ENCODE measurements at regions not wholly inside any gene's neighbourhood (a gene's known extent, or its start where the extent isn't known, plus 50 kb on each side); places are given as distances from the start of the nearest gene placed in this dataset.

DNA sequence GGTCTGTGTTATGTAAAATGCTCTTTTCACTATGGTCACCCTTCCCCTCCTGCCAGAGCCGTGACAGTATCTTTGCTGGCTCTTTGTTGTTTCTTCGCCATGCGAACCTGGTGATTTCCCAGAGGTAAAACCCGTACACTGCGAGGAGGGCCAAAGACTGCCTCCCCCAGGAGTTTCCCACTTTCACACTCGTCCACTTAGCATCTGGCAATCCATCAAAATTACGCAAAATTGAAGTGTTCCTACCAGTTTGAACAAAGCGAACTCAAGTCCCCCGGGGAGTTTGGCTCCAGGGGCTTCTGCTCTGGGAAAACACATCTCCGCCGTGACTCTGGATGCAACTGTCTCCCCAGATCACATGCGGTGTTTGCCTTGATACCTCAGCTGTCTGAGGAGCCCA lies 239.9 kb downstream of the FAM43A start:
- FAIRE-seq, result no peak
- Histone ChIP-seq H3K4me1 (no peaks in the 10 kb centered on the region), H3K27ac (no peak overlapping the region), H3K9me3 (no peaks in the 10 kb centered on the region), H3K4me2 (no peak overlapping the region), H3K4me3 (no peak overlapping the region)
- TF ChIP-seq ZSCAN20 (CRISPR knock-in tag; IDR thresholded peaks at IDR 0.05) (no peak), HOXA7 (CRISPR knock-in tag; IDR thresholded peaks at IDR 0.05) (no peak), ESRRA (IDR thresholded peaks at IDR 0.05; ENCODE audit: borderline replicate concordance, low read length) (no peak), CBX8 (IDR thresholded peaks at IDR 0.05) (no peak), FOSL2 (IDR thresholded peaks at IDR 0.05) (no peak), FOSL2 (CRISPR knock-in tag; IDR thresholded peaks at IDR 0.05) (no peak), KDM1A (IDR thresholded peaks at IDR 0.05; ENCODE audit: low read depth) (no peak), HOXB13 (CRISPR knock-in tag; IDR thresholded peaks at IDR 0.05; ENCODE audit: low read depth) (no peak), NR3C1 (IDR thresholded peaks at IDR 0.05) (no peak), NPAS2 (CRISPR knock-in tag; IDR thresholded peaks at IDR 0.05; ENCODE audit: borderline replicate concordance) (no peak), FOSB (CRISPR knock-in tag; IDR thresholded peaks at IDR 0.05) (no peak), CHD2 (IDR thresholded peaks at IDR 0.05; ENCODE audit: low read length, partially characterized antibody) (no peak)
- TF ChIP-seq, protein P1, sequence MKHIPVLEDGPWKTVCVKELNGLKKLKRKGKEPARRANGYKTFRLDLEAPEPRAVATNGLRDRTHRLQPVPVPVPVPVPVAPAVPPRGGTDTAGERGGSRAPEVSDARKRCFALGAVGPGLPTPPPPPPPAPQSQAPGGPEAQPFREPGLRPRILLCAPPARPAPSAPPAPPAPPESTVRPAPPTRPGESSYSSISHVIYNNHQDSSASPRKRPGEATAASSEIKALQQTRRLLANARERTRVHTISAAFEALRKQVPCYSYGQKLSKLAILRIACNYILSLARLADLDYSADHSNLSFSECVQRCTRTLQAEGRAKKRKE (CRISPR knock-in tag; IDR thresholded peaks at IDR 0.05; ENCODE audit: low read depth), result no peak
- TF ChIP-seq, protein P2, sequence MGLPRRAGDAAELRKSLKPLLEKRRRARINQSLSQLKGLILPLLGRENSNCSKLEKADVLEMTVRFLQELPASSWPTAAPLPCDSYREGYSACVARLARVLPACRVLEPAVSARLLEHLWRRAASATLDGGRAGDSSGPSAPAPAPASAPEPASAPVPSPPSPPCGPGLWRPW (IDR thresholded peaks at IDR 0.05), result no peak
- no peak for ATAC-seq
- ChIA-PET CTCF (interaction anchor here (0.9 kb wide), 1 partner anchor 17 kb away, joined by 3 read pairs; no protein-coding TSS in a partner anchor), POLR2A (no interaction called here)
- no peak for DNase-seq (ENCODE audit: low read depth in 1 of 2, low spot score in 1 of 2)
- 64% methylated on average over 12 of the region's 12 CpGs for WGBS (ENCODE audit: missing lambda C conversion rate)

DNA sequence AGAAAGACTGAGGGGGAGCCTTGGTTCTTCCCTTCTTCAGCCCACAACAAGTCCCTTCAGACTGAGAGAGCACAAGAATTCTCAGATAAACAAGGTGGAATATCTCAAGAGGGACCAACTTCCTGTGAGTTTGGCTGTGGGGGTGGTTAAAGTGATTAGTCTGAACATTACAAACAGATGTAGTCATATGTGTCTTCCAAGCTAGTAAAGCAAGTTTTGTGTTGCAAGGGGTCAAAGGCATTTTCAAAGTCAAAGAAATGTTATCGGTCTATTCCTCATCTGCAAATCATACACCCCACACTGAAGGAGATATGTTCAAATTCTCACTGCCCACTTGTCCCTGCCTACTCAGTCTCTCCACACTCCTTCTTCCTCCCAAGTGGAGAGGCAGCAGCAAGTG lies 242.5 kb downstream of the FAM43A start:
- FAIRE-seq, result no peak
- 0% methylated on average over 1 of the region's 1 CpG for WGBS (ENCODE audit: missing lambda C conversion rate)
- no peak overlapping the region for H3K4me2 ChIP-seq
- ChIA-PET POLR2A (no interaction called here), CTCF (no interaction called here)
- no peak overlapping the region for H3K4me3 ChIP-seq
- no peak for DNase-seq (ENCODE audit: low read depth in 1 of 2, low spot score in 1 of 2)
- H3K27ac ChIP-seq, result no peak overlapping the region
- peaks cover 8% of the 10 kb centered on the region for H3K9me3 ChIP-seq
- TF ChIP-seq TFCP2L1 (CRISPR knock-in tag; IDR thresholded peaks at IDR 0.05), result no peak
- no peaks in the 10 kb centered on the region for H3K4me1 ChIP-seq
- ATAC-seq, result no peak

DNA sequence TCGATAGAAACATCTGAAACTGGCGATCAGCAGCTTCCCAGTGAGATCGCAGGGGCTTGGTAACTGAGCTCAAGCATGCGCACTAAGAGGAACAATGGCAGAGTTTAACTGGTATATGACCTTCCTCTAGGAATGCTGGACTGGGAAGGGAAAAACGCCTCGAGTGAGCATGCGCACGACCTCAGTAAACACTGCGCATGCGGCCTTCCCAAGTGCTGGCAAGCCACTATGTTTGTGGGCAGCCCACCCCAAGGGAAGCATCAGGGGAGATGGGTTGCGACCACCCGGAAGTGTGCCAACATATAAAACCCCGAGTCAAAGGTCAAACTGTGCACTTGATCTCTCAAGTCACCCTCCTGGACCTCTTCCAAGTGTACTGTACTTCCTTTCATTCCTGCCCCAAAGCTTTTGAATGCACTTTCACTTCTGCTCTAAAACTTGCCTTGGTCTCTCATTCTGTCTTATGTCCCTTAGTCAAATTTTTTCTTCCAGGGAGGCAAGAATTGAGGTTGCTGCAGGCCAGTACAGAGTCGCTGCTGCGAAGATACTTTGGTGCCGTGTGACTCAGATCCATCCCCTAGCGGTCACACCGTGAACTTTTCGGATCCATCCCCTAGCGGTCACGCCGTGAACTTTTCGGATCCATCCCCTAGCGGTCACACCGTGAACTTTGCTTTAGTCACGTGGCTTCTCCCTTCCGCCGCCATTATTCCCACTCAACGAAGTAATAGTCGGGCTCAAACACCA lies 243.3 kb downstream of the FAM43A start:
- no peak overlapping the region for H3K27ac ChIP-seq
- 81% methylated on average over 29 of the region's 30 CpGs for WGBS (ENCODE audit: missing lambda C conversion rate)
- H3K9me3 ChIP-seq, result peaks cover 10% of the 10 kb centered on the region
- H3K4me1 ChIP-seq, result no peaks in the 10 kb centered on the region
- FAIRE-seq, result no peak
- no peak overlapping the region for H3K4me3 ChIP-seq
- DNase-seq (ENCODE audit: low read depth in 1 of 2, low spot score in 1 of 2), result peak in 1 of 2 experiments; percentile 7
- no peak for ATAC-seq
- no peak for TF ChIP-seq NR3C1 (IDR thresholded peaks at IDR 0.05)
- TF ChIP-seq, protein P3, sequence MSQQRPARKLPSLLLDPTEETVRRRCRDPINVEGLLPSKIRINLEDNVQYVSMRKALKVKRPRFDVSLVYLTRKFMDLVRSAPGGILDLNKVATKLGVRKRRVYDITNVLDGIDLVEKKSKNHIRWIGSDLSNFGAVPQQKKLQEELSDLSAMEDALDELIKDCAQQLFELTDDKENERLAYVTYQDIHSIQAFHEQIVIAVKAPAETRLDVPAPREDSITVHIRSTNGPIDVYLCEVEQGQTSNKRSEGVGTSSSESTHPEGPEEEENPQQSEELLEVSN (IDR thresholded peaks at IDR 0.05; ENCODE audit: borderline replicate concordance, low read depth), result no peak
- TF ChIP-seq MYC (IDR thresholded peaks at IDR 0.05; ENCODE audit: borderline replicate concordance, low read length), result no peak
- no peak for TF ChIP-seq KDM5A (IDR thresholded peaks at IDR 0.05)
- no peak for TF ChIP-seq ESRRA (IDR thresholded peaks at IDR 0.05; ENCODE audit: borderline replicate concordance, low read length)
- POLR2A ChIA-PET, result no interaction called here
- H3K4me2 ChIP-seq, result no peak overlapping the region
- CTCF ChIA-PET, result interaction anchor here (1.0 kb wide), 1 partner anchor 258 kb away, joined by 3 read pairs; no protein-coding TSS in a partner anchor

DNA sequence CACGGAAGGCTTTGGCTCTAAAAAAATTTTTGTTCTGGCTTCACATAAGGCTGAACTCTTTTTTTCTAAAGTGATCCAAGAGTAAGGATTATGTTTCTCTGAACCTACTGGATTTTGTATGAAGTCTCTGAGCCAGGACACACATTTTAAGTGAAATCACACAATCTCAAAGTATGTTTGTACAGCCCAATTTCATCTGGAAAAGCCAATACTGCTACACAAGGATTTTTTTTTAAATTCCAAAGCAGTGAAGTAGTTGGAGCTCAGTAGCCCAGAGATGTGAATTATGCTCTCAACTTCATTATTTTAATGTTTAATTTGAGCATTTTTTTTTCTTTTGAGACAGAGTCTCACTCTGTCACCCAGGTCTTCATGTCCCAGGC lies 243.9 kb downstream of the FAM43A start:
- 79% methylated on average over 1 of the region's 1 CpG for WGBS (ENCODE audit: missing lambda C conversion rate)
- H3K4me1 ChIP-seq, result no peaks in the 10 kb centered on the region
- H3K9me3 ChIP-seq, result peaks cover 10% of the 10 kb centered on the region
- H3K4me3 ChIP-seq, result no peak overlapping the region
- TF ChIP-seq CHD2 (IDR thresholded peaks at IDR 0.05; ENCODE audit: low read length, partially characterized antibody) (no peak), CBX2 (IDR thresholded peaks at IDR 0.05; ENCODE audit: borderline replicate concordance, low read depth) (no peak), TFCP2L1 (CRISPR knock-in tag; IDR thresholded peaks at IDR 0.05) (no peak), KDM5A (IDR thresholded peaks at IDR 0.05) (no peak), PHF8 (IDR thresholded peaks at IDR 0.05; ENCODE audit: borderline replicate concordance, low read depth) (no peak), RNF2 (IDR thresholded peaks at IDR 0.05; ENCODE audit: borderline replicate concordance, low read depth) (no peak)
- TF ChIP-seq, protein P4, sequence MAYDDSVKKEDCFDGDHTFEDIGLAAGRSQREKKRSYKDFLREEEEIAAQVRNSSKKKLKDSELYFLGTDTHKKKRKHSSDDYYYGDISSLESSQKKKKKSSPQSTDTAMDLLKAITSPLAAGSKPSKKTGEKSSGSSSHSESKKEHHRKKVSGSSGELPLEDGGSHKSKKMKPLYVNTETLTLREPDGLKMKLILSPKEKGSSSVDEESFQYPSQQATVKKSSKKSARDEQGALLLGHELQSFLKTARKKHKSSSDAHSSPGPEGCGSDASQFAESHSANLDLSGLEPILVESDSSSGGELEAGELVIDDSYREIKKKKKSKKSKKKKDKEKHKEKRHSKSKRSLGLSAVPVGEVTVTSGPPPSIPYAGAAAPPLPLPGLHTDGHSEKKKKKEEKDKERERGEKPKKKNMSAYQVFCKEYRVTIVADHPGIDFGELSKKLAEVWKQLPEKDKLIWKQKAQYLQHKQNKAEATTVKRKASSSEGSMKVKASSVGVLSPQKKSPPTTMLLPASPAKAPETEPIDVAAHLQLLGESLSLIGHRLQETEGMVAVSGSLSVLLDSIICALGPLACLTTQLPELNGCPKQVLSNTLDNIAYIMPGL (CRISPR knock-in tag; IDR thresholded peaks at IDR 0.05; ENCODE audit: borderline replicate concordance), result no peak
- ATAC-seq (no peak), FAIRE-seq (no peak), DNase-seq (ENCODE audit: low read depth in 1 of 2, low spot score in 1 of 2) (no peak)
- ChIA-PET POLR2A (no interaction called here), CTCF (interaction anchor here (1.0 kb wide), 1 partner anchor 259 kb away, joined by 3 read pairs; no protein-coding TSS in a partner anchor)
- no peak overlapping the region for H3K27ac ChIP-seq
- H3K4me2 ChIP-seq, result no peak overlapping the region

Data from A549 (cell line).